ENCODE measurements at regions not wholly inside any gene's neighbourhood (a gene's known extent, or its start where the extent isn't known, plus 50 kb on each side); places are given as distances from the start of the nearest gene placed in this dataset.

GRCh38 chr1:38135625-38136414, 89.2 kb upstream of the POU3F1 start:
- intact Hi-C loops (cut with DNase I) = loop anchor here in 1 of 2 donors (5.0 kb wide), 1 partner anchor 89 kb away; the partner anchor contains the start of gene POU3F1
- ATAC-seq (no peak), DNase-seq (no peak)
- WGBS, 3 donors = 32 to 41% (median 40%) methylated on average over 24 of the region's 24 CpGs
- Histone ChIP-seq H3K36me3 (ENCODE audit: insufficient read depth in 1 of 2, low read depth in 1 of 2) (no peaks in the 10 kb centered on the region), H3K4me1 (peaks cover 25% of the 10 kb centered on the region), H3K27ac (no peak overlapping the region), H3K4me3 (no peak overlapping the region), H3K9me3 (no peaks in the 10 kb centered on the region), H3K27me3 (ENCODE audit: insufficient read depth in 3 of 3, low read length in 2 of 3) (peaks cover 0 to 12% (median 8%) of the 10 kb centered on the region in 3 donors)
- TF ChIP-seq CTCF (IDR thresholded peaks at IDR 0.05) = no peak

- H3K27me3 ChIP-seq (ENCODE audit: insufficient read depth in 3 of 3, low read length in 2 of 3) = peaks cover 0 to 12% (median 8%) of the 10 kb centered on the region in 3 donors
- H3K36me3 ChIP-seq (ENCODE audit: insufficient read depth in 1 of 2, low read depth in 1 of 2) = no peaks in the 10 kb centered on the region
- no peak overlapping the region for H3K27ac ChIP-seq
- H3K9me3 ChIP-seq = no peaks in the 10 kb centered on the region
- no peak for DNase-seq
- 30 to 38% (median 32%) methylated on average over 22 of the region's 22 CpGs for WGBS, 3 donors
- ATAC-seq = no peak
- intact Hi-C loops (cut with DNase I) = no loop called here
- no peak for TF ChIP-seq CTCF (IDR thresholded peaks at IDR 0.05)
- peaks cover 24% of the 10 kb centered on the region for H3K4me1 ChIP-seq
- H3K4me3 ChIP-seq = no peak overlapping the region
These were observed 87.7 kb upstream of the POU3F1 start for GRCh38 chr1:38134294-38134755.

GRCh38 chr1:38133756-38134155, 87.2 kb upstream of the POU3F1 start:
- intact Hi-C loops (cut with DNase I) = no loop called here
- no peak overlapping the region for H3K4me3 ChIP-seq
- ATAC-seq = no peak

GRCh38 chr1:38133304-38133703, 86.7 kb upstream of the POU3F1 start:
- 69 to 77% (median 71%) methylated on average over 7 of the region's 7 CpGs for WGBS, 3 donors
- peaks cover 16% of the 10 kb centered on the region for H3K4me1 ChIP-seq

More at GRCh38 chr1:38133756-38134155, 87.2 kb upstream of the POU3F1 start:
- 41 to 64% (median 42%) methylated on average over 15 to 27 of the region's 27 CpGs for WGBS, 3 donors
- no peaks in the 10 kb centered on the region for H3K9me3 ChIP-seq
- no peaks in the 10 kb centered on the region for H3K36me3 ChIP-seq (ENCODE audit: insufficient read depth in 1 of 2, low read depth in 1 of 2)
- H3K27me3 ChIP-seq (ENCODE audit: insufficient read depth in 3 of 3, low read length in 2 of 3) = peaks cover 0 to 12% (median 8%) of the 10 kb centered on the region in 3 donors
- H3K27ac ChIP-seq = no peak overlapping the region
- DNase-seq = no peak
- no peak for TF ChIP-seq CTCF (IDR thresholded peaks at IDR 0.05)
- H3K4me1 ChIP-seq = peaks cover 18% of the 10 kb centered on the region

More at GRCh38 chr1:38133304-38133703, 86.7 kb upstream of the POU3F1 start:
- DNase-seq (no peak), ATAC-seq (no peak)
- H3K27ac ChIP-seq = no peak overlapping the region
- TF ChIP-seq CTCF (IDR thresholded peaks at IDR 0.05) = no peak
- peaks cover 0 to 12% (median 8%) of the 10 kb centered on the region in 3 donors for H3K27me3 ChIP-seq (ENCODE audit: insufficient read depth in 3 of 3, low read length in 2 of 3)
- no peaks in the 10 kb centered on the region for H3K36me3 ChIP-seq (ENCODE audit: insufficient read depth in 1 of 2, low read depth in 1 of 2)
- no peak overlapping the region for H3K4me3 ChIP-seq
- intact Hi-C loops (cut with DNase I) = no loop called here
- no peaks in the 10 kb centered on the region for H3K9me3 ChIP-seq

Data from psoas muscle (tissue), 7 donors.